ENCODE measurements at regions not wholly inside any gene's neighbourhood (a gene's known extent, or its start where the extent isn't known, plus 50 kb on each side); places are given as distances from the start of the nearest gene placed in this dataset.

DNA sequence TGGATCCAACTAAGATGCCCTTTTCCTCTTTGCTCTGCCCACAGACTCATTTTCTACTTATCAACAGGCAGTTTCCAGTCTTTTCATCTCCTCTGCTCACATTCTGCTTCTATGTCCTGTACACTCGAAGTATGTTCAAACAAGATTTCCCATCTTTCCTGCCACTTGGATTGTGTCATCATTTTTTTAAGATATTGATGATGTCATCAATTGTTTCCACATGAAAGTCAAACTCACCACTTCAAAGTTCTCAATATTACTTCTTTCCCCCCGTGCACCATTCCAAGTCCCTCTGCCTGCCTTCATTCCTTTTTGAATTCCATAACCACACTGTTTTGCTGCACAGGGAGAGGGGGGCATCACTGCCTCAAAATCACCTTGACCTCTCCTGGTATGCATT lies 175.0 kb upstream of the RFX3 start:
- no peak overlapping the region for H3K4me3 ChIP-seq
- intact Hi-C loops (cut with DNase I, micrococcal nuclease): no loop called here
- TF ChIP-seq, protein P1, sequence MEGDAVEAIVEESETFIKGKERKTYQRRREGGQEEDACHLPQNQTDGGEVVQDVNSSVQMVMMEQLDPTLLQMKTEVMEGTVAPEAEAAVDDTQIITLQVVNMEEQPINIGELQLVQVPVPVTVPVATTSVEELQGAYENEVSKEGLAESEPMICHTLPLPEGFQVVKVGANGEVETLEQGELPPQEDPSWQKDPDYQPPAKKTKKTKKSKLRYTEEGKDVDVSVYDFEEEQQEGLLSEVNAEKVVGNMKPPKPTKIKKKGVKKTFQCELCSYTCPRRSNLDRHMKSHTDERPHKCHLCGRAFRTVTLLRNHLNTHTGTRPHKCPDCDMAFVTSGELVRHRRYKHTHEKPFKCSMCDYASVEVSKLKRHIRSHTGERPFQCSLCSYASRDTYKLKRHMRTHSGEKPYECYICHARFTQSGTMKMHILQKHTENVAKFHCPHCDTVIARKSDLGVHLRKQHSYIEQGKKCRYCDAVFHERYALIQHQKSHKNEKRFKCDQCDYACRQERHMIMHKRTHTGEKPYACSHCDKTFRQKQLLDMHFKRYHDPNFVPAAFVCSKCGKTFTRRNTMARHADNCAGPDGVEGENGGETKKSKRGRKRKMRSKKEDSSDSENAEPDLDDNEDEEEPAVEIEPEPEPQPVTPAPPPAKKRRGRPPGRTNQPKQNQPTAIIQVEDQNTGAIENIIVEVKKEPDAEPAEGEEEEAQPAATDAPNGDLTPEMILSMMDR (IDR thresholded peaks at IDR 0.05): no peak
- no peaks in the 10 kb centered on the region for H3K36me3 ChIP-seq (ENCODE audit: low read depth)
- H3K9me3 ChIP-seq: no peaks in the 10 kb centered on the region
- H3K4me1 ChIP-seq (ENCODE audit: low read depth): no peaks in the 10 kb centered on the region
- DNase-seq: no peak
- ATAC-seq: no peak

DNA sequence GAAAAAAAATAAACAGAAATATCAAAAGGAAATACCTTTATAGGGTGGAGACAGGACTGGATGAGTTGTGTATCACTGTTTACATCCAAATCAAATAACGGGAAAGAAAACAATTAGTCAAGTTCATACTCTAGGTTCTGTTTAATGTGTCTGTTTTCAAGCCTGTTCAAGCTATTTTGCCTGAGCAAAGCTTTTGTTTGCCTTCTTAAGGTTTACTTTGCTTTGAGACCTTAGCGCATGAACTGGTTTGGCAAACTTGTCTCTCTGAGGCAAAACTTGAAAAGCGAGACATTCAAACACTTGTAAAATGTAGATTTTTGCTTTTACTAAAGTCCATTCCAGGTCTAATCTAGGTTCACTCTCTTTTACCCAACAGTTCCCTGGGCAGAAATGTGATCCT lies 174.1 kb upstream of the RFX3 start:
- intact Hi-C loops (cut with DNase I, micrococcal nuclease): no loop called here
- Histone ChIP-seq H3K4me3 (no peak overlapping the region), H3K4me1 (ENCODE audit: low read depth) (no peaks in the 10 kb centered on the region), H3K9me3 (no peaks in the 10 kb centered on the region), H3K36me3 (ENCODE audit: low read depth) (no peaks in the 10 kb centered on the region)
- no peak for ATAC-seq
- TF ChIP-seq, protein P1 (IDR thresholded peaks at IDR 0.05): no peak
- DNase-seq: no peak

DNA sequence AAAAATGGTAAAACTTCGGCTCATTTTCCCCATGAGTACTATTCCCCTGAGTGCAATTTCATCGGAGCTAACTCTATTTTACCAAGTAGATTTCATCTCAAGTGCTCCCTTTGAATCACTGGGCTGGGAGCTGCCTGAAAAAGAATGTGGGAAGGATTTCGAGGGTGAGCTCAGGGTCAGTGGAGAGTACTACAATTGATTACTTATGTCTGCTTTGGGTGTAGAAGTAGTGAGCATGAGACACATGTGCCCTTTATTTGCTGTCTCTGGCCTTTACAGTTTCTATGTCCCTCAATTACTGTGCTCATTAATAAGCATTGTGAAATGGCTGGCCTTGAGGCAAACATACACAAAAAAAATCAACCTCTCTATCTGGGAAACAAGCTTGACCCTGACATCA lies 172.7 kb upstream of the RFX3 start:
- H3K4me3 ChIP-seq: no peak overlapping the region
- TF ChIP-seq, protein P1 (IDR thresholded peaks at IDR 0.05): no peak
- no peaks in the 10 kb centered on the region for H3K9me3 ChIP-seq
- intact Hi-C loops (cut with DNase I, micrococcal nuclease): no loop called here
- DNase-seq (no peak), ATAC-seq (no peak)
- H3K36me3 ChIP-seq (ENCODE audit: low read depth): no peaks in the 10 kb centered on the region
- H3K4me1 ChIP-seq (ENCODE audit: low read depth): no peaks in the 10 kb centered on the region

DNA sequence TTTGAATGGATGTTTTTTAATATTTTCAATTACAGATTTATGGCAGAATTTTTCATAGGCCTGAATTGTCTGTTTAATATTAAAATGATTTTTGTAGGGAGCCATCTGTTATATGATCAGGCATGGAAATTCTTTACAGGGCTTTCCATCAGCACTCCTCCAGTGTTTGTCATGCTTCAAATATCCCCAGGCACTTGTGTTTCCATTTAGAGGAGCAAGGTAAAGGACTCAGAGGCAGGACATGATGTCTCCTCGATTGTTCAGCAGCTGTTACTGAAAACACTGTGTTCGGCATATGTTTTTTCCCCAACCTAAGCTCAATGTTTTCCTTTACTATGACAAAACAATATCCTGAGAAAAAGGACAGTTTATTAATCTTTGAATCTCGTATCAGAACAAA lies 172.3 kb upstream of the RFX3 start:
- no peaks in the 10 kb centered on the region for H3K4me1 ChIP-seq (ENCODE audit: low read depth)
- intact Hi-C loops (cut with DNase I, micrococcal nuclease): no loop called here
- H3K36me3 ChIP-seq (ENCODE audit: low read depth): no peaks in the 10 kb centered on the region
- ATAC-seq: no peak
- H3K4me3 ChIP-seq: no peak overlapping the region
- TF ChIP-seq, protein P1 (IDR thresholded peaks at IDR 0.05): no peak
- DNase-seq: no peak
- no peaks in the 10 kb centered on the region for H3K9me3 ChIP-seq

DNA sequence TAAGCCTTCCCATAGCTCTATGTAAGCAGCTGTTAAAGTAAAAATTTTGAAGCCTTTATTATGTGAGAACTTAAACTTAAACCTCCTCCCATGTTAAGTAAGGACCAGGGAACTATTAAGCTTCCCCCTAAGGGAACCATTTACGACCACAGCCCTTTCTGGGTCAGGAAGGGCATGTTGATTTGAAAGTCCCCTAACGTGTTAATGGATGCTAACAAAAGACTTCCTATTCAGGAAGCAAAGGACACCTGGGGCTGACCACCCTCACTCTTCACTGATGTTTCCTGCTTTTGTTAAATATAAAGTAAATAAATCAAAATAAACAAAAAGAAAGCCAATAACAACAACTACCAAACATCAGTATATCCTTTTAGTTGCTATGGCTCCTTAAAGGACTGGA lies 170.6 kb upstream of the RFX3 start:
- DNase-seq: no peak
- ATAC-seq: no peak
- TF ChIP-seq, protein P1 (IDR thresholded peaks at IDR 0.05): no peak
- Histone ChIP-seq H3K9me3 (no peaks in the 10 kb centered on the region), H3K4me1 (ENCODE audit: low read depth) (no peaks in the 10 kb centered on the region), H3K4me3 (no peak overlapping the region), H3K36me3 (ENCODE audit: low read depth) (no peaks in the 10 kb centered on the region)
- intact Hi-C loops (cut with DNase I, micrococcal nuclease): no loop called here

DNA sequence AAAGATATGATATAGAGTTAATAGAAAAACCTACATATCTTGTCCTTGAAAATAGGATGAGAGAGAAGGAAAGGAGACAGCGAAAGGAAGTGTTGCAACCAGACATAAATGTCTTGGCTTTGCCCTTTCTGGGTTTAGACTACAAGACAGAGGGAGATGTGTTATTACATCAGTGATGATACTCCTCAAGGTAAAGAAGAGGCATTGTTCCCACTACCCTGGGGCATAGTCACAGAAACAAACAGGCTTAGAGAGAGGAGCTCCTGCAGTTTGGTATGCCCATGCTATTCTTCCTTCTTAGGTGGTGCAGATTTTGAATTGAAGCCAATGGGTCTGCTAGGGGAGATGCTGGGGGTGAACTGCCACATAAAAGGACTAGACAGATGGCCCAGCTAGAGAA lies 166.8 kb upstream of the RFX3 start:
- TF ChIP-seq, protein P1 (IDR thresholded peaks at IDR 0.05): no peak
- H3K4me3 ChIP-seq: no peak overlapping the region
- intact Hi-C loops (cut with DNase I, micrococcal nuclease): no loop called here
- no peaks in the 10 kb centered on the region for H3K36me3 ChIP-seq (ENCODE audit: low read depth)
- ATAC-seq (no peak), DNase-seq (no peak)
- no peaks in the 10 kb centered on the region for H3K9me3 ChIP-seq
- H3K4me1 ChIP-seq (ENCODE audit: low read depth): no peaks in the 10 kb centered on the region
